ENCODE measurements at regions not wholly inside any gene's neighbourhood (a gene's known extent, or its start where the extent isn't known, plus 50 kb on each side); places are given as distances from the start of the nearest gene placed in this dataset.

DNA sequence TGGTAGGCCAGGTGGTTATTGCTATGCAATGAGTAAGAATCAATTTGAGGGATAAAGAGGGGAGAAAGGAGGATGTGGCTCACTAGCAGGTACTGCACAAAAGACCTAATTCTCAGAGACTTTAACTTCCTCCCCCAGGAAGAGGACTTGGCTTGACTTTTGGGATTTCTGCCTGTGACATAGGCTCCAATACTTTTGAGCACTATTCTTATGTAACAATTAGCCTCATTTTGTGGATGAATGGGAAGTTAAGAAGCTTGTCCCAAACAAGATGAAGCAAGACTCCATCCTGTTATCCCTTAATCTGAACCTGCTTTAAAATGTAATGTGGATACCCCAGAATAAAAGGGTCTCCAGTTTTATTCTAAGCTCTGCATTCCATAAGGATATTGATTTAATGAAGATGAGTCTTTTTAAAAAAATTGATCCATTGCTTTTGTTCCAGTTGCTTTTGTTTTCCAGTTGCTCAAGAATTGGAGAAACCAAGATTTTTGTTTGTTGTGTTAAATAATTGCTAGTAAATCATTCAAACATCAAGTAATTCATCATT, 218.5 kb downstream of the SNX13 start:
- BruUV-seq (replicated peaks), result no TSS peak
- CTCF ChIA-PET, result no interaction called here
- H3K27me3 ChIP-seq (ENCODE audit: low read length), result no peaks in the 10 kb centered on the region
- H3K9ac ChIP-seq (ENCODE audit: low read length), result no peak overlapping the region
- no peaks in the 10 kb centered on the region for H3K36me3 ChIP-seq (ENCODE audit: low read depth, low read length)
- no peaks in the 10 kb centered on the region for H3K4me1 ChIP-seq (ENCODE audit: insufficient read depth, low read length)
- no peaks in the 10 kb centered on the region for H3K9me2 ChIP-seq (replicated peaks; ENCODE audit: low read length)
- ATAC-seq, result no peak
- TF ChIP-seq EZH2phosphoT487 (IDR thresholded peaks at IDR 0.05; ENCODE audit: borderline replicate concordance, low read length), result no peak
- TF ChIP-seq EZH2 (IDR thresholded peaks at IDR 0.05; ENCODE audit: low read length, unreplicated experiment), result no peak
- TF ChIP-seq, protein P1, sequence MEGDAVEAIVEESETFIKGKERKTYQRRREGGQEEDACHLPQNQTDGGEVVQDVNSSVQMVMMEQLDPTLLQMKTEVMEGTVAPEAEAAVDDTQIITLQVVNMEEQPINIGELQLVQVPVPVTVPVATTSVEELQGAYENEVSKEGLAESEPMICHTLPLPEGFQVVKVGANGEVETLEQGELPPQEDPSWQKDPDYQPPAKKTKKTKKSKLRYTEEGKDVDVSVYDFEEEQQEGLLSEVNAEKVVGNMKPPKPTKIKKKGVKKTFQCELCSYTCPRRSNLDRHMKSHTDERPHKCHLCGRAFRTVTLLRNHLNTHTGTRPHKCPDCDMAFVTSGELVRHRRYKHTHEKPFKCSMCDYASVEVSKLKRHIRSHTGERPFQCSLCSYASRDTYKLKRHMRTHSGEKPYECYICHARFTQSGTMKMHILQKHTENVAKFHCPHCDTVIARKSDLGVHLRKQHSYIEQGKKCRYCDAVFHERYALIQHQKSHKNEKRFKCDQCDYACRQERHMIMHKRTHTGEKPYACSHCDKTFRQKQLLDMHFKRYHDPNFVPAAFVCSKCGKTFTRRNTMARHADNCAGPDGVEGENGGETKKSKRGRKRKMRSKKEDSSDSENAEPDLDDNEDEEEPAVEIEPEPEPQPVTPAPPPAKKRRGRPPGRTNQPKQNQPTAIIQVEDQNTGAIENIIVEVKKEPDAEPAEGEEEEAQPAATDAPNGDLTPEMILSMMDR (conservative IDR thresholded peaks at IDR 0.05; ENCODE audit: low read depth, low read length), result no peak
- no peaks in the 10 kb centered on the region for H3F3A ChIP-seq (ENCODE audit: low read length, unreplicated experiment)
- H3K27ac ChIP-seq (ENCODE audit: low read length), result no peak overlapping the region
- no peak overlapping the region for H3K4me3 ChIP-seq (ENCODE audit: low read length)
- H2AFZ ChIP-seq (ENCODE audit: low read length), result no peak overlapping the region
- intact Hi-C loops (cut with micrococcal nuclease), result no loop called here
- POLR2A ChIA-PET (ENCODE audit: unreplicated experiment), result no interaction called here
- H4K20me1 ChIP-seq (ENCODE audit: low read length), result no peaks in the 10 kb centered on the region
- DNase-seq, result no peak
- H3K9me3 ChIP-seq (ENCODE audit: low read length), result no peaks in the 10 kb centered on the region
- H3K79me2 ChIP-seq (ENCODE audit: low read length), result no peaks in the 10 kb centered on the region
- H3K4me2 ChIP-seq (ENCODE audit: low read length), result no peak overlapping the region

DNA sequence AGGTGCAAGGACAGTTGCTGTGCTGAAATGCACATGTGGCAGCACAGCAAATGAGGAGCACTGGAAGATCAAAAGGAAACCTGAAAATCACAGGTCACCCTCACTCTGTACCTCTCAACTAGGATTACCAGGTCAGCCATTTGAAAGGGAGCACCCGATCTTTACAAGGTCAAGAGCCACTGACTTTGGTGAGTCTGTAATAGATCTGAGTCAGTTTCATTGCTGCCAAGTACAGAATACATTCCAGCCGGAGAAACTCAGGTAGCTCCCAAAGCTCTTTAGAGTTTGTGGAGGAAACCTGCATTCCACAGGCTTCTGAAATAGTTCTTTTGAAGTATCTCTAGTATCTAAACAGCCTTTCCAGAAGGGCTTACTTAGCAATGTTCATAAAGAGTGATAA, 217.5 kb downstream of the SNX13 start:
- intact Hi-C loops (cut with micrococcal nuclease), result no loop called here
- H2AFZ ChIP-seq (ENCODE audit: low read length), result no peak overlapping the region
- no peak overlapping the region for H3K4me2 ChIP-seq (ENCODE audit: low read length)

DNA sequence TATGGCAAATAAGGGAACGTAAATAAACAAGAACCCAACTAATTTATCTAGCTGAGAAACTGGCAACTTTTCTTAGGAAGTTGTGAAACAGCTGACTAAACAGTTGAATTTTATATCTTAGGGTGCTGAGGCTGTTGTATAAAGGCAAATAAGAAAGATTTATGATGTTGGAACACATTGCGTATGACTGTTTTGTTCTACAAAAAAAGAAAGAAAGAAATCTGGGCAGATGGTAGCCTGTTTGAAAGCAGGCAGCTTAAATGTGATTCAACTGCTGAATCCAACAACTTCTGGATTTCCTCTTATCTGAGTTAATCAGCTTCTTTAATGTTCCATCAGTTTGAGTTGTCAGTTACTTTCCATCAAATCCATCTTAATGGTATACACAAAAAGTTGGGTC, 214.5 kb downstream of the SNX13 start:
- H3K9ac ChIP-seq (ENCODE audit: low read length), result no peak overlapping the region
- no peaks in the 10 kb centered on the region for H3F3A ChIP-seq (ENCODE audit: low read length, unreplicated experiment)
- BruUV-seq (replicated peaks), result no TSS peak
- no peaks in the 10 kb centered on the region for H3K27me3 ChIP-seq (ENCODE audit: low read length)
- no peak overlapping the region for H2AFZ ChIP-seq (ENCODE audit: low read length)
- H3K4me1 ChIP-seq (ENCODE audit: insufficient read depth, low read length), result no peaks in the 10 kb centered on the region
- no peak overlapping the region for H3K4me3 ChIP-seq (ENCODE audit: low read length)
- H3K27ac ChIP-seq (ENCODE audit: low read length), result no peak overlapping the region
- intact Hi-C loops (cut with micrococcal nuclease), result no loop called here
- no peak overlapping the region for H3K4me2 ChIP-seq (ENCODE audit: low read length)
- H3K9me3 ChIP-seq (ENCODE audit: low read length), result no peaks in the 10 kb centered on the region
- H3K79me2 ChIP-seq (ENCODE audit: low read length), result no peaks in the 10 kb centered on the region
- no peaks in the 10 kb centered on the region for H4K20me1 ChIP-seq (ENCODE audit: low read length)
- TF ChIP-seq EZH2 (IDR thresholded peaks at IDR 0.05; ENCODE audit: low read length, unreplicated experiment) (no peak), EZH2phosphoT487 (IDR thresholded peaks at IDR 0.05; ENCODE audit: borderline replicate concordance, low read length) (no peak)
- TF ChIP-seq, protein P1 (conservative IDR thresholded peaks at IDR 0.05; ENCODE audit: low read depth, low read length), result no peak
- POLR2A ChIA-PET (ENCODE audit: unreplicated experiment), result no interaction called here
- no peaks in the 10 kb centered on the region for H3K9me2 ChIP-seq (replicated peaks; ENCODE audit: low read length)
- CTCF ChIA-PET, result no interaction called here
- ATAC-seq (no peak), DNase-seq (no peak)
- H3K36me3 ChIP-seq (ENCODE audit: low read depth, low read length), result no peaks in the 10 kb centered on the region

More for the DNA sequence above, 217.5 kb downstream of the SNX13 start:
- BruUV-seq (replicated peaks), result no TSS peak
- H3K79me2 ChIP-seq (ENCODE audit: low read length), result no peaks in the 10 kb centered on the region
- TF ChIP-seq, protein P1 (conservative IDR thresholded peaks at IDR 0.05; ENCODE audit: low read depth, low read length), result no peak
- TF ChIP-seq EZH2 (IDR thresholded peaks at IDR 0.05; ENCODE audit: low read length, unreplicated experiment) (no peak), EZH2phosphoT487 (IDR thresholded peaks at IDR 0.05; ENCODE audit: borderline replicate concordance, low read length) (no peak)
- H3K36me3 ChIP-seq (ENCODE audit: low read depth, low read length), result no peaks in the 10 kb centered on the region
- no peaks in the 10 kb centered on the region for H3F3A ChIP-seq (ENCODE audit: low read length, unreplicated experiment)
- no peak overlapping the region for H3K9ac ChIP-seq (ENCODE audit: low read length)
- no peaks in the 10 kb centered on the region for H4K20me1 ChIP-seq (ENCODE audit: low read length)
- no peak overlapping the region for H3K27ac ChIP-seq (ENCODE audit: low read length)
- no peaks in the 10 kb centered on the region for H3K9me3 ChIP-seq (ENCODE audit: low read length)
- H3K4me3 ChIP-seq (ENCODE audit: low read length), result no peak overlapping the region
- no peaks in the 10 kb centered on the region for H3K27me3 ChIP-seq (ENCODE audit: low read length)
- DNase-seq, result no peak
- CTCF ChIA-PET, result no interaction called here
- POLR2A ChIA-PET (ENCODE audit: unreplicated experiment), result interaction anchor here (0.6 kb wide), 1 partner anchor 296 kb away, joined by 3 read pairs; no protein-coding TSS in a partner anchor
- no peak for ATAC-seq
- H3K4me1 ChIP-seq (ENCODE audit: insufficient read depth, low read length), result no peaks in the 10 kb centered on the region
- no peaks in the 10 kb centered on the region for H3K9me2 ChIP-seq (replicated peaks; ENCODE audit: low read length)

Data from PC-3 (cell line).